Memory B cell (primary cell): ENCODE measurements at regions not wholly inside any gene's neighbourhood (a gene's known extent, or its start where the extent isn't known, plus 50 kb on each side); places are given as distances from the start of the nearest gene placed in this dataset.

Source experiments
- ATAC-seq: fragments of 150-1000 bp; cut with Tn5 transposase; 2 replicates; pipeline ENCODE4 v1.10.0; 2021; ENCODE audit warnings: low read depth, mild to moderate bottlenecking, moderate library complexity
- DNase-seq, 2 donors: peaks; one replicate each; pipeline ENCODE4 v3.0.0; 2022; ENCODE audit warnings: low spot score in 2 of 2
- H3K27ac Mint-ChIP-seq: one replicate; pipeline ENCODE4 v1.8.0; 2022; ENCODE audit warnings: mild to moderate bottlenecking, moderate library complexity, mixed read lengths
- H3K27me3 Mint-ChIP-seq: one replicate; pipeline ENCODE4 v1.8.0; 2022; ENCODE audit warnings: mixed read lengths
- H3K36me3 Mint-ChIP-seq: one replicate; pipeline ENCODE4 v1.8.0; 2022; ENCODE audit warnings: mild to moderate bottlenecking, mixed read lengths
- H3K4me1 Mint-ChIP-seq: one replicate; pipeline ENCODE4 v1.8.0; 2022; ENCODE audit warnings: mixed read lengths
- H3K4me3 Mint-ChIP-seq: one replicate; pipeline ENCODE4 v1.8.0; 2022; ENCODE audit warnings: mild to moderate bottlenecking, moderate library complexity, mixed read lengths
- H3K9me3 Mint-ChIP-seq: one replicate; pipeline ENCODE4 v1.8.0; 2022; ENCODE audit warnings: mixed read lengths

GRCh38 chr6:19336579-19336978, 500.6 kb upstream of the ID4 start:
- Mint-ChIP-seq H3K4me3 (no peak overlapping the region), H3K9me3 (peaks cover 10% of the 10 kb centered on the region), H3K36me3 (peaks cover 2% of the 10 kb centered on the region), H3K4me1 (no peaks in the 10 kb centered on the region), H3K27me3 (no peaks in the 10 kb centered on the region), H3K27ac (no peak overlapping the region)
- no peak for DNase-seq
- ATAC-seq, result no peak

DNA sequence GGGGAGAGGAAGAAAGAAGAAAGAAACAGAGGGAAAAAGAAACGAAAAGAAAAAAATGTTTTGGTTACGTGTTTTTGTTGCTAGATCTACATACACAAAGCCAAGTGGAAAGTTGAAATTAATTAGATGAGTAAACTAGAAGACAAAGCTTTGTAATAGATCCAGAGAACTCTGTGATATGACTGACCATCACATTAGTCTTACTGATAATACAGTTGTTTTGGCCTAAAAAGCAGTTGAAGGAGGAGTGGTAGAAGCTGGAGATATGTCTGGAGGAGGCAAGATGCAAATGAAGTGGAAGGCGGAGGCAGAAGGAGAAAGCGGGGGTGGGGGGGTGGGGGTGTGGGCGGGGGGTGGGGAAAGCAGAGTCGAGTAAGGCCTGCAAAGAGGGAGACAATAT, 500.1 kb upstream of the ID4 start:
- no peak overlapping the region for H3K27ac Mint-ChIP-seq
- H3K4me1 Mint-ChIP-seq, result no peaks in the 10 kb centered on the region
- peaks cover 10% of the 10 kb centered on the region for H3K9me3 Mint-ChIP-seq
- peaks cover 2% of the 10 kb centered on the region for H3K36me3 Mint-ChIP-seq
- DNase-seq (no peak), ATAC-seq (no peak)
- no peaks in the 10 kb centered on the region for H3K27me3 Mint-ChIP-seq
- H3K4me3 Mint-ChIP-seq, result no peak overlapping the region

DNA sequence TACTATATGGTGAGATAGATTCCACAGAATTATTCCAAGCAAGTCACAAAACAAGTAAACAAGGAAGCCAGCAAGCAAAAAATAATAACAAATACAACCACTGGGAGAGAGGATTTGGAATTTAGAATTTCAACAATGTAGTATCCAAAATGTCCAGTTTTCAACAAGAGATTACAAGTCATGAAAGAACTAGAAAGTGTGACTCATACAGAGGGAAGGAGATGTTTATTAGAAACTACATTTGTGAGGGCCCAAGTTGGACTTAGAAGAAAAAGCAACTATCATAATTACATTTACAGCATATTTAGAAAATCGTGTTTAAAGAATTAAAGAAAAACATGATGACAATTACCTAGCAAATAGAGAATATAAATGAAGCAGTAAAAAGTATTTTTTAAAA, 494.6 kb upstream of the ID4 start:
- no peaks in the 10 kb centered on the region for H3K27me3 Mint-ChIP-seq
- no peak for DNase-seq
- H3K4me3 Mint-ChIP-seq, result no peak overlapping the region
- no peak for ATAC-seq
- no peaks in the 10 kb centered on the region for H3K36me3 Mint-ChIP-seq
- no peak overlapping the region for H3K27ac Mint-ChIP-seq
- H3K9me3 Mint-ChIP-seq, result peaks cover 16% of the 10 kb centered on the region
- H3K4me1 Mint-ChIP-seq, result no peaks in the 10 kb centered on the region

GRCh38 chr6:19349429-19349828, 487.7 kb upstream of the ID4 start:
- H3K4me1 Mint-ChIP-seq, result no peaks in the 10 kb centered on the region
- H3K27me3 Mint-ChIP-seq, result no peaks in the 10 kb centered on the region
- H3K4me3 Mint-ChIP-seq, result no peak overlapping the region
- H3K27ac Mint-ChIP-seq, result no peak overlapping the region
- peaks cover 1% of the 10 kb centered on the region for H3K9me3 Mint-ChIP-seq
- H3K36me3 Mint-ChIP-seq, result no peaks in the 10 kb centered on the region
- DNase-seq, result no peak
- no peak for ATAC-seq

- no peaks in the 10 kb centered on the region for H3K36me3 Mint-ChIP-seq
- H3K9me3 Mint-ChIP-seq, result peaks cover 6% of the 10 kb centered on the region
- no peak overlapping the region for H3K27ac Mint-ChIP-seq
- DNase-seq (no peak), ATAC-seq (no peak)
- no peak overlapping the region for H3K4me3 Mint-ChIP-seq
- no peaks in the 10 kb centered on the region for H3K27me3 Mint-ChIP-seq
- H3K4me1 Mint-ChIP-seq, result no peaks in the 10 kb centered on the region
These were observed 483.0 kb upstream of the ID4 start for GRCh38 chr6:19354181-19354580.

DNA sequence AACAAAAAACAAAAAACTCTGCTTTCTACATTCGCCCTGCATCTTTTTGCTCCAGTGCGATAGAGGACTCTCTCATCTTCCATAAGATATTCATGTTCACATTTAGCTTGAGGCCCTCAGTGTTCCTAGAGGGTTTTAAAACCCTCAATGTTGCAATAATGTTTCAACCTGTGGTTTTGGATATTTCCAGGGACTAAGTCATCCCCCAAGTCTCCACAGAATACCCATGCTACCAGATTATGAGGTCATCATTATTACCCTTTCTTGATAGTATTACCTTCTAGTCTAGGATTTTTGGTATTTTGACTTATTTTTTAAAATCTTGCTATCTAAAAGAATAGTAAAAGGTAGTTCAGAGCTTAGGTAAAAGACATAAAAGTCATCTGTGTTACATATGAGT, 480.5 kb upstream of the ID4 start:
- Mint-ChIP-seq H3K4me3 (no peak overlapping the region), H3K4me1 (no peaks in the 10 kb centered on the region), H3K27ac (no peak overlapping the region), H3K36me3 (no peaks in the 10 kb centered on the region), H3K27me3 (no peaks in the 10 kb centered on the region), H3K9me3 (peaks cover 8% of the 10 kb centered on the region)
- no peak for ATAC-seq
- DNase-seq, result no peak

GRCh38 chr6:19362396-19362795, 474.8 kb upstream of the ID4 start:
- no peak for DNase-seq
- ATAC-seq, result no peak
- peaks cover 16% of the 10 kb centered on the region for H3K9me3 Mint-ChIP-seq
- H3K4me1 Mint-ChIP-seq, result no peaks in the 10 kb centered on the region
- no peak overlapping the region for H3K27ac Mint-ChIP-seq
- H3K36me3 Mint-ChIP-seq, result no peaks in the 10 kb centered on the region
- no peak overlapping the region for H3K4me3 Mint-ChIP-seq
- no peaks in the 10 kb centered on the region for H3K27me3 Mint-ChIP-seq

DNA sequence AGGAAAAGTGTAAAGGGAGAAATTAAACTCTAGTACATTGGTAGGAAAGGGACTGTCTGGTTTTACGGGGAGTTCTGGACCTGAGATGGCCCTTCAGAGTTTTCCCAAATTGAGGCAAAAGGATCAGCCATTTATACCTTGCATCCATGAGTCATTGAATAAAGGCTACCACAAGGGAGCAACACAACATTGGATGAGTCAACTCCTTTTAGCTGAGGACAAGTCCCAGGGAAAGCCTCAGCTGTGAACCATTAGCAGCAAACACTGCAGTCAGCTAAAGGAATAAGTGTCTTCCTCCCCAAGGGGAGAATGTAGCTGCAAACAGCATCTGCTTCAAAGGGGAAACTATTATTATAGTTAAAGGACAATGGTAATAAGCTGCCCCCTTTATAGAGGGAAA, 468.7 kb upstream of the ID4 start:
- Mint-ChIP-seq H3K27me3 (no peaks in the 10 kb centered on the region), H3K36me3 (no peaks in the 10 kb centered on the region), H3K4me1 (no peaks in the 10 kb centered on the region), H3K9me3 (peaks cover 18% of the 10 kb centered on the region), H3K27ac (no peak overlapping the region), H3K4me3 (no peak overlapping the region)
- no peak for ATAC-seq
- DNase-seq, result no peak

DNA sequence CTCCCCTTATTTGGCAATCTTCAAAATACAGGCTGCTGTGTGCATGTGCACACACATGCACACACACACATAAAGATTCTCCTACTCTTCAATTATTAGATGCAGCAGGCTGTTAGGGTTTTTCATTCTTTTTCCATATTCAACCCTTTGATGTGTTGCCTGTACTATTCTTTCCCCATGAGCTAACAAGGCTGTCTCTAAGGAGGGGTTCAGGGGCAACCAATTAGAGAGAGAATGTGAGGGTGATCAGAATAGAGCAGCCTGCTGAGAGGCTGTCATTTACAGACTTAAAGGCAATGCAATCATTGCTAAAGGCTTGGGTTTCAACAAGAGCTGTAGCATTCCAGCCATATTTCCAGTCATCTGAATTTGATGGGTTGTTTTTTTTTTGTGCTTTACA, 467.4 kb upstream of the ID4 start:
- Mint-ChIP-seq H3K4me3 (no peak overlapping the region), H3K27me3 (no peaks in the 10 kb centered on the region), H3K9me3 (peaks cover 18% of the 10 kb centered on the region), H3K36me3 (no peaks in the 10 kb centered on the region), H3K27ac (no peak overlapping the region), H3K4me1 (no peaks in the 10 kb centered on the region)
- ATAC-seq, result no peak
- DNase-seq, result no peak

- H3K27me3 Mint-ChIP-seq, result no peaks in the 10 kb centered on the region
- no peaks in the 10 kb centered on the region for H3K36me3 Mint-ChIP-seq
- no peak for ATAC-seq
- no peak for DNase-seq
- no peak overlapping the region for H3K27ac Mint-ChIP-seq
- peaks cover 18% of the 10 kb centered on the region for H3K9me3 Mint-ChIP-seq
- no peaks in the 10 kb centered on the region for H3K4me1 Mint-ChIP-seq
- H3K4me3 Mint-ChIP-seq, result no peak overlapping the region
These were observed 466.3 kb upstream of the ID4 start for GRCh38 chr6:19370831-19371230.

GRCh38 chr6:19375613-19376012, 461.6 kb upstream of the ID4 start:
- peaks cover 14% of the 10 kb centered on the region for H3K9me3 Mint-ChIP-seq
- no peaks in the 10 kb centered on the region for H3K36me3 Mint-ChIP-seq
- ATAC-seq, result no peak
- no peak overlapping the region for H3K4me3 Mint-ChIP-seq
- H3K4me1 Mint-ChIP-seq, result no peaks in the 10 kb centered on the region
- H3K27me3 Mint-ChIP-seq, result no peaks in the 10 kb centered on the region
- no peak for DNase-seq
- H3K27ac Mint-ChIP-seq, result no peak overlapping the region

DNA sequence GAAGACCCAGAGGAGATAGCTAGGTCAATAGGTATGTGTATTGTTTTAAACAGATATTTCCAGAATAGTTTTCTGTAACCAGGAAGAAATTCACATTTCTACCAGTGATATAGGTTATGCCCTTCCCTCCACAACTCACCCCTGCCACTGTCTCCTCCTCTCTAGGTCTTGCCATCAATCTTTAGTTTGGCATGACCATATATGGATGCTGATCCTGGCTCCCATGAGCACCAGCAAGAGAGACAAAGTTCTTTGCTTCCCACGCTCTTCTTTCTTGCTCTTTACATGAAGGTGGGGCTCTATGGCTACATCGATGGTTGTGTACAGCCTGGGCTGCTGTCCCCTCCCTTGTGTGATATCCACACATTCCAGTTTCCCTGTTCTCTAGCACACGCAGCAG, 459.4 kb upstream of the ID4 start:
- no peak for DNase-seq
- Mint-ChIP-seq H3K27ac (no peak overlapping the region), H3K4me1 (no peaks in the 10 kb centered on the region), H3K36me3 (no peaks in the 10 kb centered on the region), H3K9me3 (peaks cover 8% of the 10 kb centered on the region), H3K27me3 (no peaks in the 10 kb centered on the region), H3K4me3 (no peak overlapping the region)
- ATAC-seq, result no peak

GRCh38 chr6:19380293-19380692, 456.9 kb upstream of the ID4 start:
- Mint-ChIP-seq H3K27ac (no peak overlapping the region), H3K27me3 (no peaks in the 10 kb centered on the region), H3K9me3 (peaks cover 8% of the 10 kb centered on the region), H3K4me3 (no peak overlapping the region), H3K4me1 (no peaks in the 10 kb centered on the region), H3K36me3 (no peaks in the 10 kb centered on the region)
- DNase-seq, result no peak
- no peak for ATAC-seq

DNA sequence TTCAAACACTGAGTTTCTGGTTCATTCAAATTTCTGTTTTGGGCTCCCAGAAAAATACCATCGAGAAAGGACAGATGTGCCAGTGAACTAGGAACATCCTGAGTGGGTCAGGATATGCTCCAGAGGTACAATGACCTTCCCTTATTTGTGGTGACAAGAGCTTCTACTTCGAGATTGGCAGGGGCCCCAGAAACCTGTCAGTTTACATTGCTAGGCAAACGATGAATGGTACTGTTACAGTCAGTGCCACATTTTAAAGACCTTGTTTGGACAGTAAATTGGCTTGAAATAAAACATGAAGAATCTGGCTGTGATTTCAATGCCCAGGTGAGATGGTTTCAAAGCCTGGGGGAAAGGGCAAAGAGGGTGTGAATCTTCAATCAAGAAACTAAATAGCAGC, 454.5 kb upstream of the ID4 start:
- H3K36me3 Mint-ChIP-seq, result no peaks in the 10 kb centered on the region
- H3K9me3 Mint-ChIP-seq, result peaks cover 5% of the 10 kb centered on the region
- no peaks in the 10 kb centered on the region for H3K27me3 Mint-ChIP-seq
- no peak for ATAC-seq
- no peak for DNase-seq
- no peaks in the 10 kb centered on the region for H3K4me1 Mint-ChIP-seq
- H3K4me3 Mint-ChIP-seq, result no peak overlapping the region
- H3K27ac Mint-ChIP-seq, result no peak overlapping the region

DNA sequence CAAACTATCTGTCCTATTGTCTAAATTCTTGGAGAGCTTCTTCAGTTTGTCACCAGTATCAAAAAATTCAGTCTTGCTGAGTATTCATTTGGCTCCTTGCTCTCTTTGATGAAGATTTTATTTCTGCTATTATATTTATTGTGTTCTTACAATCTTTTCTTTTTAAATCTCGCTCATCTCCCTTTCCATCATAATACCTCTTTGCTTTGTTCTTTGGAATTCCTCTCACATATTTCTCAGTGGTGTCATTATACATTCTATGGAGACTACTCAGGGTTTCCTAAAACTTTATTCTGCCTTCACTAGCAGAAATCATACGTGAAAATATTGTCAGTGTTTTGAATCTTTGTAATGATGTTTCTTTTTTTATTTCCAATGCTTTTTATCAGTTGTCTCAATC, 445.2 kb upstream of the ID4 start:
- Mint-ChIP-seq H3K4me3 (no peak overlapping the region), H3K9me3 (peaks cover 10% of the 10 kb centered on the region), H3K27ac (no peak overlapping the region)

GRCh38 chr6:19394051-19394450, 443.1 kb upstream of the ID4 start:
- ATAC-seq (no peak), DNase-seq (no peak)
- Mint-ChIP-seq H3K36me3 (no peaks in the 10 kb centered on the region), H3K27ac (no peak overlapping the region), H3K9me3 (peaks cover 12% of the 10 kb centered on the region), H3K4me3 (no peak overlapping the region), H3K27me3 (no peaks in the 10 kb centered on the region), H3K4me1 (no peaks in the 10 kb centered on the region)

More for the DNA sequence above, 445.2 kb upstream of the ID4 start:
- H3K27me3 Mint-ChIP-seq, result no peaks in the 10 kb centered on the region
- DNase-seq, result no peak
- H3K36me3 Mint-ChIP-seq, result no peaks in the 10 kb centered on the region
- no peak for ATAC-seq
- H3K4me1 Mint-ChIP-seq, result no peaks in the 10 kb centered on the region
